ENCODE measurements at regions not wholly inside any gene's neighbourhood (a gene's known extent, or its start where the extent isn't known, plus 50 kb on each side); places are given as distances from the start of the nearest gene placed in this dataset.
A peak's percentile ranks its signal among the peaks of the same experiment; 100 is the strongest.

DNA sequence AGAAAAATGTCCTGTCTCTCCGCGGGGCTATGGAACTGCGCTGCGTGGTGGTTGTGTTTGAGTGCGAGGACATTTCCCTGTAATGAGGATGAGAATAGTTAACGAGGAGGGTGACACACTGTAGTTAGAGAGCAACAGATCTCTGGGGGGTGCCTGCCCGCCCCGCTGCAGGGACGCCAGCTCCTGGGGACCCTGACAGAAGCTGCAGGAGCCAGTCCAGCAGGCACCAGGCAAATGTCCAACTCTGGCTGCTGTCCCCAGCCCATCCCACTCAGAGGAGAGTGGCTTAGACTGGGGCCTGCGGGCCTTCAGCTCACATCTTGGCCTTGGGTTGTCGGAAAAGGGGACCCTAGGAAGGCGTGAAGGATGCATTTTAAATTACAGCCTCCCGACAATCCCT, 92.9 kb upstream of the FOXP4 start:
- no peaks in the 10 kb centered on the region for H3K9me3 Mint-ChIP-seq
- DNase-seq: no peak
- H3K27me3 Mint-ChIP-seq: peaks cover 4% of the 10 kb centered on the region
- no peak overlapping the region for H3K4me3 Mint-ChIP-seq
- no peaks in the 10 kb centered on the region for H3K4me1 Mint-ChIP-seq
- no peak overlapping the region for H3K27ac Mint-ChIP-seq
- ATAC-seq: no peak

DNA sequence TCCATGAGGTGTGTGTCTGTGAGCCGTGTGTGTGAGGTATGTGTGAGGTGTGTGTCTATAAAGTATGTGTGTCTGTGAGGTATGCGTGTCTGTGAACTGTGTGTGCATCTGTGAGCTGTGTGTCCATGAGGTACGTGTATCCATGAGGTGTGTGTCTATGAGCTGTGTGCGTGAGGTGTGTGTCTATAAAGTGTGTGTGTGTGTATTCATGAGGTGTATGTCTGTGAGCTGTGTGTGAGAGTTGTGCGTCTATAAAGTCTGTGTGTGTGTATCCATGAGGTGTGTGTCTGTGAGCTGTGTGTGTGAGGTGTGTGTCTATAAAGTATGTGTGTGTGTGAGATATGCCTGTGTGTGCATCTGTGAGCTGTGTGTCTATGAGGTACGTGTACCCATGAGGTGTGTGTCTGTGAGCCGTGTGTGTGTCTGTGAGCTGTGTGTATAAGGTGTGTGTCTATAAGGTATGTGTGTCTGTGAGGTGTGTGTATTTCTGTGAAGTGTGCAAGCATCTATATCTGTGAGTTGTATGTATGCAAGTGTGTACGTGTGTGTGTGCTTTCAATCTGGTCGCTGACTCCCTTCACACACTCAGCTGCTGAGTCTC, 91.9 kb upstream of the FOXP4 start:
- Mint-ChIP-seq H3K9me3 (no peaks in the 10 kb centered on the region), H3K4me1 (no peaks in the 10 kb centered on the region), H3K27me3 (no peaks in the 10 kb centered on the region), H3K4me3 (no peak overlapping the region), H3K27ac (no peak overlapping the region)
- DNase-seq (no peak), ATAC-seq (no peak)

DNA sequence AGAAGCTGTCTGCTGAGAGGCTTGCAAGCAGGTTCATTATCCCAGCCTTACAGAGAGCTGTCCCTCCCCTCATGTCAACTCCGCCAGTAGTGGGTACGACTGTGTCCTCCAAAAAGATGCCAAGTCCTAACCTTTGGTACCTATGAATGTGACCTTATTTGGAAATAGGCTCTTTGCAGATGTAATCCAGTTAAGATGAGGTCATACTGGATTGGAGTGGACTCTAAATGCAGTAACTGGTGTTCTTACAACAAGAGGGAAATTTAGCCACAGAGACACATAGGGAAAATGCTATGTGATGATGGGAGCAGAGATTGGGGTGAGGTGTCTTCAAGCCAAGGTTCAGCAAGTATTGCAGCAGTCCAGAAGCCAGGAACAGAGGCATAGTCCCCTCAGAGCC, 90.8 kb upstream of the FOXP4 start:
- no peaks in the 10 kb centered on the region for H3K9me3 Mint-ChIP-seq
- H3K4me3 Mint-ChIP-seq: no peak overlapping the region
- no peaks in the 10 kb centered on the region for H3K27me3 Mint-ChIP-seq
- no peak overlapping the region for H3K27ac Mint-ChIP-seq
- DNase-seq: no peak
- ATAC-seq: no peak
- H3K4me1 Mint-ChIP-seq: no peaks in the 10 kb centered on the region

DNA sequence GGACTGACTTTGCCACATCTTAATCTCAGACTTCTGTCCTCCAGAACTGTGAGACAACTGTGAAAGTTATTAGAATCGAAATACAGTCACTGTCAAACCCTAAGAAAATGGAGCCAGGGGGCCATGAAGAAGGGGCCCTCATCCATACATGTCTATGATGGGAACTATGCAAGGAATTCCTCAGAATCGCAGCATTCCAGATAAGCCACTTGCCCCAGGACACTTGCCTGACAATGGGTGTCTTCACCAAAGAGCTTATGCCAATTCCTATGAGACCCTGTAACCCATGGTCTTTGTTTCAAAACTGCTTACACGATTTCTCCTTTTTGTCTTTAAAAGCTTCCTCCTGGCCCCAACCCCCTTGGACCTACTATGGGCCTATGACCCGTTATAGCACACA, 90.4 kb upstream of the FOXP4 start:
- DNase-seq: no peak

DNA sequence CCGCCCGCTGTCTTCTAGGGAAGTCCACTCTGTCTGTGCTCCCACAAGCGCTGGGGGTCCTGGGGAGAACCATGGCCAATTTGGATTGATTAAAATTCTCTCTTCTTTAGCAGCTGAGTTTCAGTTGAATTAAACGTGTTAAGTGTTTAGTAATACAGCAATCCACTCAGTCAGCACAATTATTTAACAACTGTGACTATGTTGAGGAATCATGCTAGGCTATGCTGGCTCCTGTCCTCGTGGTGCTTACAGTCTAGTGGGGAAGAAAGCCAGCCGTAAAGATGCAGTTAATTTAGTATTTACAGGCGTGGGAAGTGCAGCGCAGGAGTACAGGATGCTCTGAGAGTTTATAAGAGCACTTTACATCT, 88.9 kb upstream of the FOXP4 start:
- Mint-ChIP-seq H3K4me3 (no peak overlapping the region), H3K9me3 (no peaks in the 10 kb centered on the region), H3K27me3 (no peaks in the 10 kb centered on the region), H3K4me1 (no peaks in the 10 kb centered on the region), H3K27ac (no peak overlapping the region)
- DNase-seq: no peak
- no peak for ATAC-seq

More for the DNA sequence above, 90.4 kb upstream of the FOXP4 start:
- Mint-ChIP-seq H3K4me1 (no peaks in the 10 kb centered on the region), H3K27ac (no peak overlapping the region), H3K4me3 (no peak overlapping the region), H3K9me3 (no peaks in the 10 kb centered on the region), H3K27me3 (no peaks in the 10 kb centered on the region)
- ATAC-seq: no peak

DNA sequence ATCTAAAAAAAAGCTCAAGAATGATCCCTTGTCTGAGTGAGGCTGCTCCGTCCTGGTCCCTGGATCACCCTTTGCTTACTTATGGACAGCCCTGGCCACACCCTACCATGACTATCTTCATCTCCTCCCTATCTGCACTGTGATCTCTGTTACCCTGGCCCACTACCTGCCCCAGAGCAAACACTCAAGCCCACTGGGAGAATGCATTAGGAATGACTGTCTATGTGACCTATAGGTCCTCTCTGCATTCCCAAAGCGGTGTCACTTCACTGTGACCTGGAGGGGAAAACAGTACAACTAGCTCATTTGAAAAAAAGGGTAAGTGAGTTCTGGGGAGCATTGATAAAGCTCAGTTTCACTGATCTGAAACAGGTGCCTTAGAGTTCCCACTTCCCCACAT, 86.4 kb upstream of the FOXP4 start:
- no peaks in the 10 kb centered on the region for H3K9me3 Mint-ChIP-seq
- peaks cover 18% of the 10 kb centered on the region for H3K27me3 Mint-ChIP-seq
- H3K27ac Mint-ChIP-seq: no peak overlapping the region
- ATAC-seq (no peak), DNase-seq (no peak)
- H3K4me3 Mint-ChIP-seq: no peak overlapping the region
- H3K4me1 Mint-ChIP-seq: no peaks in the 10 kb centered on the region

DNA sequence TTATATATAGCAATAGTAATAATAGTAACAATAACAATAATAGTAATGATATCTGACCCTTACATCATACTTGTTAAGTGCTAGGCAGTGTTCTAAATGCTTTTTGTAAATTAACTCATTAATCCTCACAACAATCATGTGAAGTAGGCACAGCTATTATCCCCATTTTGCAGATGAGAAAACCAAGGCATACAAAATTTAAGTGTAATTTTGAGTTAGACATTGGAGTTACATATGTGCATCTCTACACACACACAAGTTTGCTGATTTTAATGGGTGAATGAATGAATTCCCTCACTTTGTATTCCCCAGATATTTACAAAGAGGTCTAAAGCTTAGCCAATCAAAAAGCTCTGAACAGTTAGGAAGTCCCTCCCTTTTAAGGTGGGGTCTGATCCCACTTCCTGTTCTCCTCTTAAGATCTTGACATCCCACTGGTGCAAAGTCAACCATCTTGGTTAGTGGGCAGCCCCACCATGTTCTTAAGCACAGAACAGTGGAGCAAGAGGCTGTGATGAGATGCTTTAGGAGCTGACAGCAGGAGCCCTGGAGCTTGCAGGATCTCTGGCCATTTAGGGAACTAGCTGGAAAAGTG, 85.3 kb upstream of the FOXP4 start:
- H3K9me3 Mint-ChIP-seq: no peaks in the 10 kb centered on the region
- ATAC-seq: no peak
- no peak for DNase-seq
- H3K4me1 Mint-ChIP-seq: no peaks in the 10 kb centered on the region
- H3K27me3 Mint-ChIP-seq: peaks cover 26% of the 10 kb centered on the region
- H3K4me3 Mint-ChIP-seq: no peak overlapping the region
- H3K27ac Mint-ChIP-seq: no peak overlapping the region

DNA sequence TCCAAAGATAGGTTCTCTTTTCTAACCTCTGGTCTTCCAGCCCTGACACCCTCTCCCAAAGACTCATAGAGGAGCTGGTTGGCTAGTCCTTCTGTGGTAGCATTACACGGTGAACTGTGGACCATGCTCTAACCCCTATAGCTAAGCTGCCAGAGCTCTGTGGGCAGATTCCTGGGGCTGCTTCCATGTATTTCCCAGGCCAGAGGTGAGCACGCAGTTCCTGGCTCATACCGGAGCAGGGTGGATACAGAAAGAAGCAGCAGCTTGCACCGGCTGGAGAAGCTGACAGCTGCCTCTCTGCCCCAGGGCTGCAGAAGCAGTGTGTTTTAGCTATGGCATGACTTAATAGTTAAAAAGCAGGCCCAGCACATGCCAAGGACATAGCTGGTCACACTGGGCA, 84.1 kb upstream of the FOXP4 start:
- no peak for DNase-seq
- Mint-ChIP-seq H3K27ac (no peak overlapping the region), H3K9me3 (no peaks in the 10 kb centered on the region), H3K27me3 (peaks cover 38% of the 10 kb centered on the region), H3K4me3 (no peak overlapping the region), H3K4me1 (no peaks in the 10 kb centered on the region)
- no peak for ATAC-seq

DNA sequence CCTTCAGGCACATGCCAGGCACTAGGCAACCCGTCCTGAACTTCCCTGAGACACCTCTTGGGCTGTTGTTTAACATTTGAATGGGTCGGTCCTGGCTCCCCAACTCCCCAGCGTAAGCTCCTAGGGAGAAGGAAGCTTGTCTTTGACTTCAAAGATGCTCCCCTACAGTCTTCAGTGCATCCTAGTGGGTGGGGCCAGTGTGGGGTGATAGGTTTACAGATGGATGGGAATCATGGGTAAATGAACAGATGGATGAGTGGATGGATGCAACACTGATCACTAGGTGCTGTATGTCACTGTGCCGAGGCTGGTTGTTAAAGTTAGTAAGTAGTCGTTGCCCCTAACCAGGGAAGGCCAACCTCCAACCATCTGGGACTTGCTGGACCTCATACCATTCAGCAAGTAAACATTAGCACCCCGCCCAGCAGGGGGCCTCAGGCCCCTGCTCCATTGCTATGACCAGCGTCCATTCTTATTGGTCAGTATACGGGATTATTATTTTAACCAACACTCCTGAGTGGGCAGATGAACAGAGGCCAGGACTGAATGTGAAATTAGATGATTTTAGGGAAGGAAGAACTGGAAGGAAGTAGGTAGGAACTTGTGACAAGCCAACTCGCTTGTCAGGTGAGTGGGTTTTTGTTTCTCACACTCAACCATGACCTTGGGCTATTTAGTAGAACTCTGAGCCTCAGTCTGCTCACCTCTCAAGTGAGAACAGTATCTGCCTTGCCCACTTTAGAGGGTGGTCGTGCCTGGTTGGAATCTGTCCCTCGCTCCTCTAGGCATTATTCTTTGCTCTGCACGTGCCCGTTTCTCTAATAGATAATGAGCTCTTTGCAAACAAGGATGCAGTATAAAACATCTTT, 82.9 kb upstream of the FOXP4 start:
- Mint-ChIP-seq H3K4me3 (no peak overlapping the region), H3K9me3 (no peaks in the 10 kb centered on the region), H3K4me1 (no peaks in the 10 kb centered on the region), H3K27ac (no peak overlapping the region), H3K27me3 (peaks cover 44% of the 10 kb centered on the region)
- DNase-seq (peak in 1 of 2 donors; percentile 42), ATAC-seq (peak; percentile 73)

DNA sequence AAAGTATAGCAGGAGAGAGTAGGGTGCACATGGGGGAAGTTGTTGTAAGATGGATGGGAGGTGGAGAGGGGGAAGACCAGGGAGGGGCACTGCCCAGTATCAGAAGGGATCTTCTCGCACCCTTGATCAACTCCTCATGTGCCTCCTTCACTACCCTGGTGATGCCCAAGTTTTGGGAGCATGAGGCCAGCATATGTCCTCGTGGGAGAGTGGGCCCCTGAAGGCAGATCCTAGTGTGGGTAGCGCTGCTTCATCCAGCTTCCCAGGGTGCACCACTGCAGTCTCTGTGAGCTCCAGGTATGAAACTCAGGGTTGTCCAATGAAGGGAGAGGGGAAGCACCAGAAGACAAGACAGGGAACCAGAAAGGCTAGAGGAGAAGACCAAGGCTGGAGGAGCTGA, 82.2 kb upstream of the FOXP4 start:
- no peaks in the 10 kb centered on the region for H3K9me3 Mint-ChIP-seq
- no peaks in the 10 kb centered on the region for H3K4me1 Mint-ChIP-seq
- H3K4me3 Mint-ChIP-seq: no peak overlapping the region
- H3K27ac Mint-ChIP-seq: no peak overlapping the region
- no peak for DNase-seq
- ATAC-seq: no peak
- peaks cover 51% of the 10 kb centered on the region for H3K27me3 Mint-ChIP-seq

DNA sequence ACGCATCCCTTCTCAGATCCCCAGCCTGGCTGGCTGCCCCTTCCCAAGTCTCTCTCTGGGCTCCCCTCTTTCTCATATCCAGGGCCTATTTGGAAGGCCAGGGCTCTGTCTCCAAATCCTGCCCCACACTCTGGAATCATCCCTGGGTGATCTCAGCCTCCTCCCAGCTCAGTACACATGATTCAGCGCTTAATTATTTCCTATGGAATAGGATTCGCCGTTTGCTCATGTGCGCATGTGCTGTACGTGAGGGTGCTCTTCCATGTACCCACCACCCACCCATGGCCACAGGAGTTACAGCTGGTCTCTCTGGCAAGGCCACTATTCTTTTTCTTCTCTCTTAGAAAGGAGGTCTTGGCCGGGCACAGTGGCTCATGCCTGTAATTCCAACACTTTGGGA, 81.7 kb upstream of the FOXP4 start:
- peaks cover 1% of the 10 kb centered on the region for H3K4me1 Mint-ChIP-seq
- peak overlapping the region in 1 of 2 donors; percentile 17 for H3K27ac Mint-ChIP-seq

DNA sequence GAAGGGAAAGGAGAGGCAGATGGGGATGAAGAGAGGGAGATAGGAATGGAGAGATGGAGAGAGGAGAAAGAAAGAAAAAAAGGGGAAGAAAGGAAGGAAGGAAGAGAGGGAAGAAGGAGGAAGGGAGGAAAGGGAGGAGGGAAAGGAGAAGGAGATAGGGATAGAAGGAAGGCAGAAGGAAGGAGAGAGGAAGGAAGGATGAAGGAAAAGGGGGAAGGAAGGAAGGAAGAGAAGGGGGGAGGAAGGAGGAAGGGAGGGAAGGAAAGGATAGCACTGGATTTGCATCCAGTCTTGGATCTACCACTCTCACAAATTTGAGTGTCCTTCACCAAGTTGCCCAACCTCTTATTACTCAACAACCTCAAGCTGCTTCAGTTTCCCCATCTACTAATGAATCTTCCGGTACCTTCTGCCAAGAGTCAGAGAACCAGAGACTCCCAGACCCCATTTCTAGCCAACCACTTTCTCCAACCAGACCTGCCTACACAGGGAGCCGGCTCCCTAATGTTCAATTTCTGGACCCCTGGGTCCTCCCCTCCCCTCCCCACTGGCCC, 79.7 kb upstream of the FOXP4 start:
- H3K9me3 Mint-ChIP-seq: no peaks in the 10 kb centered on the region
- ATAC-seq (no peak), DNase-seq (no peak)
- H3K27me3 Mint-ChIP-seq: peaks cover 76% of the 10 kb centered on the region
- H3K27ac Mint-ChIP-seq: no peak overlapping the region
- H3K4me3 Mint-ChIP-seq: no peak overlapping the region
- H3K4me1 Mint-ChIP-seq: peaks cover 8% of the 10 kb centered on the region

More for the DNA sequence above, 81.7 kb upstream of the FOXP4 start:
- Mint-ChIP-seq H3K9me3 (no peaks in the 10 kb centered on the region), H3K27me3 (peaks cover 56% of the 10 kb centered on the region), H3K4me3 (no peak overlapping the region)
- ATAC-seq (no peak), DNase-seq (no peak)

DNA sequence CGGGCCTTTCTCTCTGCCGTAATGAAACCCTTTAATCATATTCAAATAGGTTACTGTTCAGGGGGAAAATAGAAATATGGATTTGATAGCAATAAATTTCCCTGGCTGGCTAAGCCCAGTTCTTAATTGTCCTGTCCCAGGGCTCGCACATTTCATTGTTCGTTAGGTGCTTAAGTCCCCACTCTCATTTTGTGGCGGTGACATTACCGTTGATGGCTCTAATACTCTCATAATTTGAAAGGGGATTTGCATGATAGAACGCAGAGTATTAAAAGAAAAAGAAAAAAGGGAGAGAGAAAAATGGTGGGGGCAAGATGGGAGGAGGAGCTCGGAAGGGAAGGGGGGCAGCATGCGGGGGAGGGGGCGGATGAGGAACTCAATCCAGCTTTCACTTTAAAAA, 79.1 kb upstream of the FOXP4 start:
- no peak for DNase-seq
- H3K27ac Mint-ChIP-seq: no peak overlapping the region

DNA sequence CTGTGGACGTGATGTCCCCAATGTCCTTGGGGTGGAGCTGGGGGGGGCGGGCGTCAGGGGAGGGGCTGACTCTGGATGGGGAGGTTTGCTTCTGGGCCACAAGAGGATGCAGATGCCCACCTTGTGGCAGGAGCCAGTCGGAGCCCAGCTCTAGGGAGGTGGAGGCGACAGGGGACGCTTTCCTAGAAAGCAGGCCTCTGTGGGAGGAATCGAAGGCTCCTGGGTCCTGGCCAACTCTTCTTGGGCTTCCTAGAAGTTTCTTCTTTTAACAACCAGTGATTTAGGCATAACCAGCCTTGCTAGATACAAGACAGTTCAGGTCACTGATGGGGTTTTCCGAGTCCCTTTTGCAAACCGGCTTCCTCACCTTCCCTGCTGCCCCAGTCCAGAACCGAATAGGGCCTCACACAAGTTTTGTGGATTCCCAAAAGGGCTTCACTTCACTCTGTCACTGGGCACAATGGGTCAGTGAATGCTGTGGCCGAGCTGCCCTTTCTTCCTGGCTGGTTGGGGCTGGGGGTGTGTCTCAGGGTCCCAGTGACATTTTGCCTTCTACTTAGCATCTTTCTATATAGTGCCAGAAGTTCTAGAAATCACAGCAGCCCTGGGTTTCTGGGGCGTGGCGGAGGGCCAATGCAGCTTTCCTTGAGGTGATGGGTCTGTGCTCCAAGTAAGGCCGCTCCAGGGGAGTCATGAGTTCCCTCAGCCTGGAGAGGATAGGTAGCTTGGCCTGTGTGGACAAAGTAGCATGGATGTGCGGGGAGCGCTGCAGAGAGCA, 78.4 kb upstream of the FOXP4 start:
- peaks cover 8% of the 10 kb centered on the region for H3K4me1 Mint-ChIP-seq
- no peaks in the 10 kb centered on the region for H3K9me3 Mint-ChIP-seq
- no peak overlapping the region for H3K4me3 Mint-ChIP-seq
- DNase-seq (no peak), ATAC-seq (no peak)
- H3K27ac Mint-ChIP-seq: no peak overlapping the region
- H3K27me3 Mint-ChIP-seq: peaks cover 89% of the 10 kb centered on the region

More for the DNA sequence above, 79.1 kb upstream of the FOXP4 start:
- Mint-ChIP-seq H3K4me3 (no peak overlapping the region), H3K27me3 (peaks cover 82% of the 10 kb centered on the region), H3K9me3 (no peaks in the 10 kb centered on the region), H3K4me1 (peaks cover 8% of the 10 kb centered on the region)
- ATAC-seq: no peak

DNA sequence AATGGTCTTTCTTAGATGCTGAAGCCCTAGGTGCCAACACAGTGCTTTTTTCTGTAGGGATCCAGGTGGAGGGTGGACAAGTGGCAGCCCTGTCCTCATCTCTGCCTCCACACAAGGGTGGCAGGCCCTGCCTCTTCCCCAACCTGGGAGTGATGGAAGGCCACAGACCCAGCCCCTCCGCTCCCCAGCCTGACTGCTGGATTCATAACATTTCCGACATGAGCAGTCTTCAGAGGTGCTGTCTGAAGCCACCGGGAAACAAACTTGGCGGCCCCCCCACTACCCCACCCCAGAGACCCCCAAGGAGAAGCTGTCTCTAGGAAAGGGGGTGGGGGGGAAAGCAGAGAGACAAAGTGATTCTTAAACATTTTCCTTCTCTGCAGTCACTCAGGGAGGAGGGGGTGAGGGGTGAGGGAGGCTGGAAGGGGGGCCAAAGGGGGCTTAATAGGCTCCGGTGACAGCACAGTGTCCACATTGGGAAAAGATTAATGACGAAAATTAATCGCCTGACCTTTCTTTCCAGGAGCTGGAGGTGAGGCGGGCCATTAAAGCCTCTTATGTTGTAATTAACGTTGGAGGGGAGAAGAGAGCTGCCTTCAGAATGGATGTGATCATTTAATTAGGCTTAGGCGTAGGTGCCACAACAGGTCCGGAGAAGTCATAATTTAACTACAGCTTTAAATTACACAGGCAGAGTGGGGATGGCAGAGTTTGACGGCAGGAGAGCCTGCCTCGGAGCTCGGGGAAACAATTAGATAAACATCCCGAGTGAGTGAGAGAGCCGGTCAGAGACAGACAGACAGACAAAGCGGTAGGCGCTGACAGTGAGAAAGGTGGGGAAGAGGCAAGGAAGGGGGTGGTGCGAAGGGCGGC, 76.8 kb upstream of the FOXP4 start:
- Mint-ChIP-seq H3K27ac (peak overlapping the region in 1 of 2 donors; percentile 55), H3K4me3 (peak overlapping the region; percentile 78 to 80), H3K4me1 (peaks cover 8% of the 10 kb centered on the region), H3K9me3 (no peaks in the 10 kb centered on the region), H3K27me3 (peaks cover 85% of the 10 kb centered on the region)
- DNase-seq: no peak
- ATAC-seq: no peak
